ENCODE measurements at regions not wholly inside any gene's neighbourhood (a gene's known extent, or its start where the extent isn't known, plus 50 kb on each side); places are given as distances from the start of the nearest gene placed in this dataset.

DNA sequence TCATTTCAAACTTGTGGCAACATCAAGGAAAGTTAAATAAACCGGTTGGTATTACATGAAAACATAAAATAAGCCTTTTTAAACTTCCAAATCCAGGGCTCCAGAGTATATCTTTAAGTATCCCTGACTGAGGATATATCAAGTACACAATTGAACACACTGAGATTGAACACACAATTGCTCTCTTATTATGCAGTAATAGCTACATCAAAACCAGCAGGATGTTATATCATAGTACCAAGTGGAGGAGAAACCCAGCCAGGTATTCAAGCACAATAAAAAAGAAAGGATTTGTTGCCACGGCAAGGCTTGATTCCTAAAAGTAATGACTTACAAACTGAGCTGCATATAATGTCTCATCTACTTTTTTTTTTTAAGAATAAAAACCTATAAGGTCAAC is 605.8 kb downstream of the SPOCK3 start (continued):
- TF ChIP-seq, protein P1, sequence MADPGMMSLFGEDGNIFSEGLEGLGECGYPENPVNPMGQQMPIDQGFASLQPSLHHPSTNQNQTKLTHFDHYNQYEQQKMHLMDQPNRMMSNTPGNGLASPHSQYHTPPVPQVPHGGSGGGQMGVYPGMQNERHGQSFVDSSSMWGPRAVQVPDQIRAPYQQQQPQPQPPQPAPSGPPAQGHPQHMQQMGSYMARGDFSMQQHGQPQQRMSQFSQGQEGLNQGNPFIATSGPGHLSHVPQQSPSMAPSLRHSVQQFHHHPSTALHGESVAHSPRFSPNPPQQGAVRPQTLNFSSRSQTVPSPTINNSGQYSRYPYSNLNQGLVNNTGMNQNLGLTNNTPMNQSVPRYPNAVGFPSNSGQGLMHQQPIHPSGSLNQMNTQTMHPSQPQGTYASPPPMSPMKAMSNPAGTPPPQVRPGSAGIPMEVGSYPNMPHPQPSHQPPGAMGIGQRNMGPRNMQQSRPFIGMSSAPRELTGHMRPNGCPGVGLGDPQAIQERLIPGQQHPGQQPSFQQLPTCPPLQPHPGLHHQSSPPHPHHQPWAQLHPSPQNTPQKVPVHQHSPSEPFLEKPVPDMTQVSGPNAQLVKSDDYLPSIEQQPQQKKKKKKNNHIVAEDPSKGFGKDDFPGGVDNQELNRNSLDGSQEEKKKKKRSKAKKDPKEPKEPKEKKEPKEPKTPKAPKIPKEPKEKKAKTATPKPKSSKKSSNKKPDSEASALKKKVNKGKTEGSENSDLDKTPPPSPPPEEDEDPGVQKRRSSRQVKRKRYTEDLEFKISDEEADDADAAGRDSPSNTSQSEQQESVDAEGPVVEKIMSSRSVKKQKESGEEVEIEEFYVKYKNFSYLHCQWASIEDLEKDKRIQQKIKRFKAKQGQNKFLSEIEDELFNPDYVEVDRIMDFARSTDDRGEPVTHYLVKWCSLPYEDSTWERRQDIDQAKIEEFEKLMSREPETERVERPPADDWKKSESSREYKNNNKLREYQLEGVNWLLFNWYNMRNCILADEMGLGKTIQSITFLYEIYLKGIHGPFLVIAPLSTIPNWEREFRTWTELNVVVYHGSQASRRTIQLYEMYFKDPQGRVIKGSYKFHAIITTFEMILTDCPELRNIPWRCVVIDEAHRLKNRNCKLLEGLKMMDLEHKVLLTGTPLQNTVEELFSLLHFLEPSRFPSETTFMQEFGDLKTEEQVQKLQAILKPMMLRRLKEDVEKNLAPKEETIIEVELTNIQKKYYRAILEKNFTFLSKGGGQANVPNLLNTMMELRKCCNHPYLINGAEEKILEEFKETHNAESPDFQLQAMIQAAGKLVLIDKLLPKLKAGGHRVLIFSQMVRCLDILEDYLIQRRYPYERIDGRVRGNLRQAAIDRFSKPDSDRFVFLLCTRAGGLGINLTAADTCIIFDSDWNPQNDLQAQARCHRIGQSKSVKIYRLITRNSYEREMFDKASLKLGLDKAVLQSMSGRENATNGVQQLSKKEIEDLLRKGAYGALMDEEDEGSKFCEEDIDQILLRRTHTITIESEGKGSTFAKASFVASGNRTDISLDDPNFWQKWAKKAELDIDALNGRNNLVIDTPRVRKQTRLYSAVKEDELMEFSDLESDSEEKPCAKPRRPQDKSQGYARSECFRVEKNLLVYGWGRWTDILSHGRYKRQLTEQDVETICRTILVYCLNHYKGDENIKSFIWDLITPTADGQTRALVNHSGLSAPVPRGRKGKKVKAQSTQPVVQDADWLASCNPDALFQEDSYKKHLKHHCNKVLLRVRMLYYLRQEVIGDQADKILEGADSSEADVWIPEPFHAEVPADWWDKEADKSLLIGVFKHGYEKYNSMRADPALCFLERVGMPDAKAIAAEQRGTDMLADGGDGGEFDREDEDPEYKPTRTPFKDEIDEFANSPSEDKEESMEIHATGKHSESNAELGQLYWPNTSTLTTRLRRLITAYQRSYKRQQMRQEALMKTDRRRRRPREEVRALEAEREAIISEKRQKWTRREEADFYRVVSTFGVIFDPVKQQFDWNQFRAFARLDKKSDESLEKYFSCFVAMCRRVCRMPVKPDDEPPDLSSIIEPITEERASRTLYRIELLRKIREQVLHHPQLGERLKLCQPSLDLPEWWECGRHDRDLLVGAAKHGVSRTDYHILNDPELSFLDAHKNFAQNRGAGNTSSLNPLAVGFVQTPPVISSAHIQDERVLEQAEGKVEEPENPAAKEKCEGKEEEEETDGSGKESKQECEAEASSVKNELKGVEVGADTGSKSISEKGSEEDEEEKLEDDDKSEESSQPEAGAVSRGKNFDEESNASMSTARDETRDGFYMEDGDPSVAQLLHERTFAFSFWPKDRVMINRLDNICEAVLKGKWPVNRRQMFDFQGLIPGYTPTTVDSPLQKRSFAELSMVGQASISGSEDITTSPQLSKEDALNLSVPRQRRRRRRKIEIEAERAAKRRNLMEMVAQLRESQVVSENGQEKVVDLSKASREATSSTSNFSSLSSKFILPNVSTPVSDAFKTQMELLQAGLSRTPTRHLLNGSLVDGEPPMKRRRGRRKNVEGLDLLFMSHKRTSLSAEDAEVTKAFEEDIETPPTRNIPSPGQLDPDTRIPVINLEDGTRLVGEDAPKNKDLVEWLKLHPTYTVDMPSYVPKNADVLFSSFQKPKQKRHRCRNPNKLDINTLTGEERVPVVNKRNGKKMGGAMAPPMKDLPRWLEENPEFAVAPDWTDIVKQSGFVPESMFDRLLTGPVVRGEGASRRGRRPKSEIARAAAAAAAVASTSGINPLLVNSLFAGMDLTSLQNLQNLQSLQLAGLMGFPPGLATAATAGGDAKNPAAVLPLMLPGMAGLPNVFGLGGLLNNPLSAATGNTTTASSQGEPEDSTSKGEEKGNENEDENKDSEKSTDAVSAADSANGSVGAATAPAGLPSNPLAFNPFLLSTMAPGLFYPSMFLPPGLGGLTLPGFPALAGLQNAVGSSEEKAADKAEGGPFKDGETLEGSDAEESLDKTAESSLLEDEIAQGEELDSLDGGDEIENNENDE (IDR thresholded peaks at IDR 0.05; ENCODE audit: insufficient replicate concordance, low read length), result no peak
- TF ChIP-seq RNF2 (IDR thresholded peaks at IDR 0.05; ENCODE audit: borderline replicate concordance, low read depth, low read length, missing control alignments, poor library complexity, severe bottlenecking) (no peak), TCF12 (IDR thresholded peaks at IDR 0.05; ENCODE audit: low read depth, low read length) (no peak)
- TF ChIP-seq, protein P2, sequence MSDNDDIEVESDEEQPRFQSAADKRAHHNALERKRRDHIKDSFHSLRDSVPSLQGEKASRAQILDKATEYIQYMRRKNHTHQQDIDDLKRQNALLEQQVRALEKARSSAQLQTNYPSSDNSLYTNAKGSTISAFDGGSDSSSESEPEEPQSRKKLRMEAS (IDR thresholded peaks at IDR 0.05), result no peak
